ENCODE measurements at regions not wholly inside any gene's neighbourhood (a gene's known extent, or its start where the extent isn't known, plus 50 kb on each side); places are given as distances from the start of the nearest gene placed in this dataset.

DNA sequence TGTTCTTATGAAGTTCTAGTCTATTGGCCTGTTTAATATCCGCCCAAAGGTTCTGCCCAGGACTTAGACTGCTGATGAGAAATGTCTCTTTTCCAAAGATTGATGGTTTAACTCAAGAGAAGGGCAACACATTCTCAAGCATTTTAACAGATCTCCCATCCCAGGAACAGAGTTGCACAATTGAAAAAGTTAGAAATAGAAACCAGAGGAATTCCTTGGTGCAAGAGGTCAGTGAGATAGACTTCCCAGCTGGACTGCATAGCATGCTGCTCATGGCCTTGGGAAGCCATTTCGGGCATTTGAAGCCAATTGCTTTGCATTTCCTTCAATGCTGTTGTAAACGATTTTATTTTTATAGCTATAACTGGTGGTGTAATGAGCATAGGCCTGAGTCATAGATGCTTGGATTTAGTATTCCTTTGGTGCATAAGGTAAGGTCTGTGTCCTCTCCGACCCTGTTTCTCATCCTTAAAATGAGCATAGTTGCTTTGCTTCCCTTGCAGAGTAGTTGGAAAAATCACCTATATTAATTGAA is 292.2 kb upstream of the JAG1 start (continued):
- TF ChIP-seq TOX (CRISPR knock-in tag; IDR thresholded peaks at IDR 0.05; ENCODE audit: borderline replicate concordance) (no peak), ZFP30 (CRISPR knock-in tag; IDR thresholded peaks at IDR 0.05) (no peak)
- TF ChIP-seq, protein P1, sequence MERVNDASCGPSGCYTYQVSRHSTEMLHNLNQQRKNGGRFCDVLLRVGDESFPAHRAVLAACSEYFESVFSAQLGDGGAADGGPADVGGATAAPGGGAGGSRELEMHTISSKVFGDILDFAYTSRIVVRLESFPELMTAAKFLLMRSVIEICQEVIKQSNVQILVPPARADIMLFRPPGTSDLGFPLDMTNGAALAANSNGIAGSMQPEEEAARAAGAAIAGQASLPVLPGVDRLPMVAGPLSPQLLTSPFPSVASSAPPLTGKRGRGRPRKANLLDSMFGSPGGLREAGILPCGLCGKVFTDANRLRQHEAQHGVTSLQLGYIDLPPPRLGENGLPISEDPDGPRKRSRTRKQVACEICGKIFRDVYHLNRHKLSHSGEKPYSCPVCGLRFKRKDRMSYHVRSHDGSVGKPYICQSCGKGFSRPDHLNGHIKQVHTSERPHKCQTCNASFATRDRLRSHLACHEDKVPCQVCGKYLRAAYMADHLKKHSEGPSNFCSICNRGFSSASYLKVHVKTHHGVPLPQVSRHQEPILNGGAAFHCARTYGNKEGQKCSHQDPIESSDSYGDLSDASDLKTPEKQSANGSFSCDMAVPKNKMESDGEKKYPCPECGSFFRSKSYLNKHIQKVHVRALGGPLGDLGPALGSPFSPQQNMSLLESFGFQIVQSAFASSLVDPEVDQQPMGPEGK (CRISPR knock-in tag; IDR thresholded peaks at IDR 0.05; ENCODE audit: borderline replicate concordance) = no peak

DNA sequence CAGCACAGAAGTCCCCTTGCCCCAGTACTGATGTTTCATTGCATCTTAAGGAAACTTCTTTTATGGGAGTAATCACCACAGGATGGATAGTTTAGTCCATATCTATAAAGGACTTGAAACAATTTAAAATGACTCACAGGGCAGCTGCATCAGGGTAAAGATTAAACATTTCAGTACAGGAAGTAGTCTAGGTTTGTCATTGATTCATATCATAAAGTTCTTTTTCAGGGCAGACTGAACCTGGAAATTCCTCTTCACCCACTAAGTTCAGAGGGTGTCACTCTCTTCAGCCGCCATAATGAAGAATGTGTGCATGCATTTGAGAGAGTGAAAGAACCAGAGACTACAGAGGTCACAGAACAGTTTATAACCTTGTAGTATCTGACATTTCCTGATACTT is 296.3 kb upstream of the JAG1 start:
- ATAC-seq = no peak; the same call in 2 of the 3 replicates
- TF ChIP-seq GLIS3 (CRISPR knock-in tag; IDR thresholded peaks at IDR 0.05) = no peak
- no peak for TF ChIP-seq PPARA (CRISPR knock-in tag; IDR thresholded peaks at IDR 0.05; ENCODE audit: borderline replicate concordance)
- TF ChIP-seq TCF4 (CRISPR knock-in tag; IDR thresholded peaks at IDR 0.05; ENCODE audit: borderline replicate concordance) = no peak
- no peak for TF ChIP-seq ZNF8 (CRISPR knock-in tag; IDR thresholded peaks at IDR 0.05)

DNA sequence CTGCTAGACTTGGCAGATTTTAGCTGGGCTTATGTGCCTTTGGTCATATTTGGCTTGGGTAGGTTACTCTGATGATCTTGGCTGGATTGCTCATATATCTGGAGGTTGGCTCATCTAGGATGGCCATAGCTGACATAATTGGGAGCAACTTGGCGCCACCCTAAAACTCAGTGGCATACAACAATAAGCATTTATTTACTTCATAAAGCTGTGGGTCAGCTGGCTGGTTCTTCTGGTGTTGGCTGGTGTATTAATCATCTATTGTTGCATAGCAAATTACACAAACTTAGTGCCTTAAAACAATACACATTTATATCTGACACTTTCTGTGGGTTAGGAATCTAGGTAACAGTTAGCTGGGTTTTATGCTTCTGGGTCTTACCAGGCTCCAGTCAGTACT is 297.3 kb upstream of the JAG1 start:
- no peak for ATAC-seq
- no peak for TF ChIP-seq TOX (CRISPR knock-in tag; IDR thresholded peaks at IDR 0.05; ENCODE audit: borderline replicate concordance)

DNA sequence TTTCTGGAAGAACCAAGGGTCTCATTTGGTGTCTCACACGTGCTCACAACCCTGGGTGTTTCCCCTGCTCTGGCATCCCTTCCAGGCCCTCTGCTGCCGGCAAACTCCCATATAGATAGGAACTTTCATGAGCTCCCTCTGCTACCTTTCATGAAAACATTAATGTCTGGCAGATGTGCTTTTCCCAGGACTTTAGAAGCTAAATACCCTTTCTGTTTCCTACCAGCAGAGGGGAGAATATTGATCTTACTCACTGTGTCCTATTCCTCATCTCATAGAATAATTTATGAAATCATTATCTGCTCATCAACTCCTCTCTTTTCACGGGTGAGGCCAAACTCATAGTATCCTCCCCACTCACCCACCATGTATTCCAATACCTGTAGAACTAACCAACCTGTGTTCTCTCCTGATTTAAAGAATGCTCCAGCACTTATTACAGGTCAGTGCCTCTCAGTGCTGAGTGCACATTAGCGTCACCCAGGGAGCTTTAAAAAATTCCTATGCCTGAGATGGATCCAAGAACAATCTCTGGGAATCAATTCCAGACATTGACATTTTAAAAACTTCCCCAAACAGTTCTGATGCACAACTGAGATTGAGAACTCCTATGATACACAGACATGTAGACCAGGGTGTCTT is 298.5 kb upstream of the JAG1 start:
- TF ChIP-seq GLIS3 (CRISPR knock-in tag; IDR thresholded peaks at IDR 0.05) (no peak), ESRRG (CRISPR knock-in tag; IDR thresholded peaks at IDR 0.05) (no peak), PPARA (CRISPR knock-in tag; IDR thresholded peaks at IDR 0.05; ENCODE audit: borderline replicate concordance) (no peak)
- no peak for ATAC-seq

DNA sequence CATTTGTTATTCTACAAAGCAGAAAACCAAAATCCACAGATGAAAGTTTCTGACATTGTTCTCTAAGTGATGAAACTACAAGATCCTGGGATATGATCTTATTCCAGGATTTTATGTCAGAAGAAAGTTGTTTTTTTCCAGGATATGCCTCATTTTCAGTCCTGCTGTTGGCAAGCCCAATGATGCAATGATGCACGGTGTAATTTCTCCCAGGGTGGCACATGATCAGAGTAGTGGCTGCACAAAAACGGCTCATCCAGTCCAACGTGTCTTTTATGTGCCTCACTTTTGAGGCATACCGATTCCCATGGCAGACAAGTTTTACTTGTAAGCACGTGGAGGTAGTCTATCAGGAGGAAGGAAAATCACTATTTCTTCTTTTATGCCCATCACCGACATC is 302.3 kb upstream of the JAG1 start:
- TF ChIP-seq, protein P2, sequence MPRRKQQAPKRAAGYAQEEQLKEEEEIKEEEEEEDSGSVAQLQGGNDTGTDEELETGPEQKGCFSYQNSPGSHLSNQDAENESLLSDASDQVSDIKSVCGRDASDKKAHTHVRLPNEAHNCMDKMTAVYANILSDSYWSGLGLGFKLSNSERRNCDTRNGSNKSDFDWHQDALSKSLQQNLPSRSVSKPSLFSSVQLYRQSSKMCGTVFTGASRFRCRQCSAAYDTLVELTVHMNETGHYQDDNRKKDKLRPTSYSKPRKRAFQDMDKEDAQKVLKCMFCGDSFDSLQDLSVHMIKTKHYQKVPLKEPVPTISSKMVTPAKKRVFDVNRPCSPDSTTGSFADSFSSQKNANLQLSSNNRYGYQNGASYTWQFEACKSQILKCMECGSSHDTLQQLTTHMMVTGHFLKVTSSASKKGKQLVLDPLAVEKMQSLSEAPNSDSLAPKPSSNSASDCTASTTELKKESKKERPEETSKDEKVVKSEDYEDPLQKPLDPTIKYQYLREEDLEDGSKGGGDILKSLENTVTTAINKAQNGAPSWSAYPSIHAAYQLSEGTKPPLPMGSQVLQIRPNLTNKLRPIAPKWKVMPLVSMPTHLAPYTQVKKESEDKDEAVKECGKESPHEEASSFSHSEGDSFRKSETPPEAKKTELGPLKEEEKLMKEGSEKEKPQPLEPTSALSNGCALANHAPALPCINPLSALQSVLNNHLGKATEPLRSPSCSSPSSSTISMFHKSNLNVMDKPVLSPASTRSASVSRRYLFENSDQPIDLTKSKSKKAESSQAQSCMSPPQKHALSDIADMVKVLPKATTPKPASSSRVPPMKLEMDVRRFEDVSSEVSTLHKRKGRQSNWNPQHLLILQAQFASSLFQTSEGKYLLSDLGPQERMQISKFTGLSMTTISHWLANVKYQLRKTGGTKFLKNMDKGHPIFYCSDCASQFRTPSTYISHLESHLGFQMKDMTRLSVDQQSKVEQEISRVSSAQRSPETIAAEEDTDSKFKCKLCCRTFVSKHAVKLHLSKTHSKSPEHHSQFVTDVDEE (CRISPR knock-in tag; IDR thresholded peaks at IDR 0.05) = no peak
- TF ChIP-seq ZNF8 (CRISPR knock-in tag; IDR thresholded peaks at IDR 0.05) (no peak), GLIS3 (CRISPR knock-in tag; IDR thresholded peaks at IDR 0.05) (no peak), PPARA (CRISPR knock-in tag; IDR thresholded peaks at IDR 0.05; ENCODE audit: borderline replicate concordance) (no peak), ZNF565 (CRISPR knock-in tag; conservative IDR thresholded peaks at IDR 0.05; ENCODE audit: low read depth) (no peak), BACH2 (CRISPR knock-in tag; IDR thresholded peaks at IDR 0.05; ENCODE audit: borderline replicate concordance) (no peak)
- no peak for ATAC-seq

DNA sequence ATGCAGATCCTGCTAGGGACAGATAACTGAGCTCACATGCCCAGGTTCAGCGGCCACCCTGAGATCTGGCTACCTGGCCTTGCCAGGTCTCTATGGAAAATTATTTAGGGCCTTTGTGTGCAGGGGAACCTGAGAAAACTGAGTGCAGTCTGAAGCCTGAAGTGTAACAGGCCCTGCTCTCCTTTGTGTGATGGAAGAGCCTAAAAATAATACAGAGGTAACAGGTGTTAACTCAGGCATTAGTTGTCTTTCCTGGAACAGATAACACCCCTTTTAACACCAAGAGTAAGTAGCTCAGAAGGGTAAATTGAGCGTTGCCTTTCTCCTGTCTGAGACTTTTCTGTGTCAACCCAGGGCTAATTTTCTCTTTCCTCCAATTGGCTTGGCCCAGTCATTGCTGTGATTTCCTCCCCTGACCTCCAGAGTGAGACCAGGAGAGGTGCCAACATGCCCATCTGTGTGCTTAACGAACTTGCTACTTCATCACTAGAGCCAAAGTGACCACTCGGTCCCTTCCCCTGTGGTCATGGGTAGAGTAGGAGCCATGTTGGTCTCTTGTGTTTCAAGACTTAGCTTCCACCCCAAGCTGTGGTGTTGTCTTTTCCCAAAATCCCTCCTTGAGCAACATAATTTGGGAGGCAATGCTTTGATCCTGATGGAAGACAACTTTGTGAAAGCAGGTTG is 304.4 kb upstream of the JAG1 start:
- no peak for ATAC-seq
- no peak for TF ChIP-seq ARNTL (CRISPR knock-in tag; IDR thresholded peaks at IDR 0.05; ENCODE audit: borderline replicate concordance, low read depth)
- TF ChIP-seq TCF4 (CRISPR knock-in tag; IDR thresholded peaks at IDR 0.05; ENCODE audit: borderline replicate concordance) = no peak
- no peak for TF ChIP-seq TOX (CRISPR knock-in tag; IDR thresholded peaks at IDR 0.05; ENCODE audit: borderline replicate concordance)
- TF ChIP-seq ZFP30 (CRISPR knock-in tag; IDR thresholded peaks at IDR 0.05) = no peak
- TF ChIP-seq ZFP3 (CRISPR knock-in tag; IDR thresholded peaks at IDR 0.05) = no peak
- no peak for TF ChIP-seq GLIS3 (CRISPR knock-in tag; IDR thresholded peaks at IDR 0.05)
- TF ChIP-seq, protein P2 (CRISPR knock-in tag; IDR thresholded peaks at IDR 0.05) = no peak
- TF ChIP-seq, protein P1 (CRISPR knock-in tag; IDR thresholded peaks at IDR 0.05; ENCODE audit: borderline replicate concordance) = no peak
- TF ChIP-seq ZNF70 (CRISPR knock-in tag; IDR thresholded peaks at IDR 0.05) = no peak
- no peak for TF ChIP-seq SNAI2 (CRISPR knock-in tag; IDR thresholded peaks at IDR 0.05)
- TF ChIP-seq, protein P3, sequence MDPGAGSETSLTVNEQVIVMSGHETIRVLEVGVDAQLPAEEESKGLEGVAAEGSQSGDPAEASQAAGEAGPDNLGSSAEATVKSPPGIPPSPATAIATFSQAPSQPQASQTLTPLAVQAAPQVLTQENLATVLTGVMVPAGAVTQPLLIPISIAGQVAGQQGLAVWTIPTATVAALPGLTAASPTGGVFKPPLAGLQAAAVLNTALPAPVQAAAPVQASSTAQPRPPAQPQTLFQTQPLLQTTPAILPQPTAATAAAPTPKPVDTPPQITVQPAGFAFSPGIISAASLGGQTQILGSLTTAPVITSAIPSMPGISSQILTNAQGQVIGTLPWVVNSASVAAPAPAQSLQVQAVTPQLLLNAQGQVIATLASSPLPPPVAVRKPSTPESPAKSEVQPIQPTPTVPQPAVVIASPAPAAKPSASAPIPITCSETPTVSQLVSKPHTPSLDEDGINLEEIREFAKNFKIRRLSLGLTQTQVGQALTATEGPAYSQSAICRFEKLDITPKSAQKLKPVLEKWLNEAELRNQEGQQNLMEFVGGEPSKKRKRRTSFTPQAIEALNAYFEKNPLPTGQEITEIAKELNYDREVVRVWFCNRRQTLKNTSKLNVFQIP (CRISPR knock-in tag; IDR thresholded peaks at IDR 0.05; ENCODE audit: borderline replicate concordance, low read depth) = no peak
- TF ChIP-seq ZC3H10 (CRISPR knock-in tag; IDR thresholded peaks at IDR 0.05) = no peak
- TF ChIP-seq PPARA (CRISPR knock-in tag; IDR thresholded peaks at IDR 0.05; ENCODE audit: borderline replicate concordance) = no peak
- no peak for TF ChIP-seq OSR1 (CRISPR knock-in tag; IDR thresholded peaks at IDR 0.05)
